Endodermal cell (in vitro differentiated cells): ENCODE measurements at regions not wholly inside any gene's neighbourhood (a gene's known extent, or its start where the extent isn't known, plus 50 kb on each side); places are given as distances from the start of the nearest gene placed in this dataset.

ENCODE experiments used
- DNase-seq: peaks from one replicate; pipeline ENCODE4 v3.0.0-alpha.2; 2017
- H3K27ac ChIP-seq: 2 replicates; pipeline ENCODE4 v1.5.1; 2013; ENCODE audit warnings: mild to moderate bottlenecking, low read depth, low read length, moderate library complexity
- H3K27me3 ChIP-seq: 2 replicates; pipeline ENCODE4 v1.6.1; 2013; ENCODE audit warnings: mild to moderate bottlenecking, low read length, moderate library complexity; ENCODE audit not compliant: insufficient read depth, control insufficient read depth, poor library complexity, severe bottlenecking
- H3K36me3 ChIP-seq: 2 replicates; pipeline ENCODE4 v1.7.0; 2013; ENCODE audit warnings: mild to moderate bottlenecking, low read length, moderate library complexity; ENCODE audit not compliant: control insufficient read depth, insufficient read depth
- H3K4me1 ChIP-seq: one replicate; pipeline ENCODE4 v1.7.0; 2013; ENCODE audit warnings: low read length; ENCODE audit not compliant: control insufficient read depth, insufficient read depth
- H3K4me3 ChIP-seq: 2 replicates; pipeline ENCODE4 v1.5.1; 2013; ENCODE audit warnings: mild to moderate bottlenecking, low read length, moderate library complexity
- H3K9ac ChIP-seq: 2 replicates; pipeline ENCODE4 v1.6.1; 2013; ENCODE audit warnings: mild to moderate bottlenecking, low read length, moderate library complexity; ENCODE audit not compliant: poor library complexity, severe bottlenecking; ENCODE audit errors: extremely low read depth
- H3K9me3 ChIP-seq: 2 replicates; pipeline ENCODE4 v1.6.1; 2013; ENCODE audit warnings: mild to moderate bottlenecking, low read length, moderate library complexity; ENCODE audit not compliant: control insufficient read depth
- H3K27ac Mint-ChIP-seq: 2 replicates; pipeline ENCODE4 v1.8.0; 2020; ENCODE audit warnings: mixed read lengths
- H3K27me3 Mint-ChIP-seq: 2 replicates; pipeline ENCODE4 v1.8.0; 2021; ENCODE audit warnings: mild to moderate bottlenecking, mixed read lengths; ENCODE audit not compliant: insufficient read depth
- H3K36me3 Mint-ChIP-seq: 2 replicates; pipeline ENCODE4 v1.8.0; 2020; ENCODE audit warnings: low read depth, mixed read lengths
- H3K4me1 Mint-ChIP-seq: 2 replicates; pipeline ENCODE4 v1.8.0; 2020; ENCODE audit warnings: mixed read lengths
- H3K4me3 Mint-ChIP-seq: 2 replicates; pipeline ENCODE4 v1.8.0; 2020; ENCODE audit warnings: mild to moderate bottlenecking, moderate library complexity, mixed read lengths
- H3K9me3 Mint-ChIP-seq: 2 replicates; pipeline ENCODE4 v1.8.0; 2020; ENCODE audit warnings: mild to moderate bottlenecking, mixed read lengths
- CTCF ChIP-seq: fragments of 200-600 bp; sonication (generic); conservative IDR thresholded peaks from 2 replicates; pipeline ENCODE4 v1.5.0; 2021; ENCODE audit warnings: antibody characterized with exemption, mild to moderate bottlenecking
- WGBS, 2 experiments: methylation state at CpG; one replicate each; pipeline versions ENCODE4 v1.1.5 to v1.1.7; 2013; ENCODE audit warnings: missing lambda C conversion rate in 2 of 2, mixed read lengths in 1 of 2; ENCODE audit not compliant: insufficient coverage in 1 of 2, insufficient read length in 1 of 2; 5-methylcytosine and 5-hydroxymethylcytosine counted together

- Histone ChIP-seq H3K9ac (no peak overlapping the region), H3K4me3 (no peak overlapping the region), H3K9me3 (peaks cover 11% of the 10 kb centered on the region), H3K27me3 (peaks cover 4% of the 10 kb centered on the region), H3K4me1 (no peaks in the 10 kb centered on the region), H3K36me3 (no peaks in the 10 kb centered on the region), H3K27ac (no peak overlapping the region)
- H3K9me3 Mint-ChIP-seq: no peaks in the 10 kb centered on the region
- H3K27me3 Mint-ChIP-seq: peaks cover under 1% of the 10 kb centered on the region
- 95% methylated on average over 2 of the region's 2 CpGs; no CpG with 5 or more reads in 1 of the 2 experiments for WGBS, 2 experiments
- H3K4me3 Mint-ChIP-seq: no peak overlapping the region
- TF ChIP-seq CTCF: no peak
- H3K36me3 Mint-ChIP-seq: no peaks in the 10 kb centered on the region
- H3K4me1 Mint-ChIP-seq: peaks cover 2% of the 10 kb centered on the region
- DNase-seq: no peak
- no peak overlapping the region for H3K27ac Mint-ChIP-seq
Measured at GRCh38 chr3:124291008-124291407, 299.1 kb upstream of the ROPN1 start.

- WGBS, 2 experiments: 90 to 100% methylated on average over 2 to 4 of the region's 4 CpGs
- no peak for DNase-seq
- H3K4me1 Mint-ChIP-seq: peaks cover 2% of the 10 kb centered on the region
- no peak overlapping the region for H3K4me3 Mint-ChIP-seq
- H3K27ac Mint-ChIP-seq: no peak overlapping the region
- Histone ChIP-seq H3K27me3 (peaks cover 4% of the 10 kb centered on the region), H3K4me3 (no peak overlapping the region), H3K9ac (no peak overlapping the region), H3K36me3 (no peaks in the 10 kb centered on the region), H3K4me1 (no peaks in the 10 kb centered on the region), H3K27ac (no peak overlapping the region), H3K9me3 (peaks cover 11% of the 10 kb centered on the region)
- H3K9me3 Mint-ChIP-seq: no peaks in the 10 kb centered on the region
- TF ChIP-seq CTCF: no peak
- H3K36me3 Mint-ChIP-seq: no peaks in the 10 kb centered on the region
- peaks cover 6% of the 10 kb centered on the region for H3K27me3 Mint-ChIP-seq
Measured at GRCh38 chr3:124292329-124292728, 300.4 kb upstream of the ROPN1 start.

- H3K27me3 Mint-ChIP-seq: peaks cover 6% of the 10 kb centered on the region
- H3K27ac Mint-ChIP-seq: no peak overlapping the region
Measured at GRCh38 chr3:124293584-124293983, 301.7 kb upstream of the ROPN1 start.

More at GRCh38 chr3:124293584-124293983, 301.7 kb upstream of the ROPN1 start:
- no peak for DNase-seq
- no peak for TF ChIP-seq CTCF
- Histone ChIP-seq H3K4me3 (no peak overlapping the region), H3K27me3 (peaks cover 4% of the 10 kb centered on the region), H3K27ac (no peak overlapping the region), H3K36me3 (no peaks in the 10 kb centered on the region), H3K4me1 (no peaks in the 10 kb centered on the region), H3K9ac (no peak overlapping the region), H3K9me3 (peaks cover 8% of the 10 kb centered on the region)
- Mint-ChIP-seq H3K9me3 (no peaks in the 10 kb centered on the region), H3K36me3 (no peaks in the 10 kb centered on the region), H3K4me1 (peaks cover 2% of the 10 kb centered on the region), H3K4me3 (no peak overlapping the region)
- WGBS, 2 experiments: 100% methylated on average over 1 of the region's 2 CpGs; no CpG with 5 or more reads in 1 of the 2 experiments
